Stimulated activated CD4-positive, alpha-beta T cell treated with anti-CD3 and anti-CD28 coated beads, Interleukin-1b, Interleukin-23, amount 100 ng/mL, for 4 hours (primary cell): ENCODE measurements at regions not wholly inside any gene's neighbourhood (a gene's known extent, or its start where the extent isn't known, plus 50 kb on each side); places are given as distances from the start of the nearest gene placed in this dataset.

ENCODE experiments used
- DNase-seq, 2 donors: peaks; one replicate each; pipeline ENCODE4 v3.0.0-alpha.2; 2020; ENCODE audit warnings: low read depth in 2 of 2

DNA sequence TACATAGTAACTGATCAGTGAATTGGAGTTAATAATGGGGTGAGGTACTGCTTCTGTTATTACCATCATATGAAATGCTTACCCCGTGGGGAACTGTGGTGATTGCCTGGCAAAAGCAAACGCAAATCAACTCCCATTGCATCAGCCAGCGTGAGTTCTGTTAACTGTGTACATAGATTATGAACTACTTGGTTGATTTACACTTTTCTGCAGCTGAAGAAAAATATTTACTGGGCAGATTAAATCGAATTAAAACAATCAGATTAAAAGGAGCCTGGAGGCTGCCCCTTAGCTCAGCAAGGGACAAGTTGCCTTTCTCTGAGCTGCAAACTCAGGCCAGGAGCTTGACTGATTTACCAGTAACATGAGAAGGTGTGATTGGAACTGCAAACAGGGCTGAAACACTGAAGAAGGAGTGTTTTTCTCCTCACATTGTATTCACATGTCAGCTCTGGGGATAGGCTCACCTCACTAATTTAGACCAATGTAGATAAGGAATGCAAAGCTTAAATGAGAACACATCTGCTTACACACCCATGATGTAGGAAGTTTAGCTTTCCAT lies 220.1 kb downstream of the OSR1 start:
- DNase-seq: no peak

DNA sequence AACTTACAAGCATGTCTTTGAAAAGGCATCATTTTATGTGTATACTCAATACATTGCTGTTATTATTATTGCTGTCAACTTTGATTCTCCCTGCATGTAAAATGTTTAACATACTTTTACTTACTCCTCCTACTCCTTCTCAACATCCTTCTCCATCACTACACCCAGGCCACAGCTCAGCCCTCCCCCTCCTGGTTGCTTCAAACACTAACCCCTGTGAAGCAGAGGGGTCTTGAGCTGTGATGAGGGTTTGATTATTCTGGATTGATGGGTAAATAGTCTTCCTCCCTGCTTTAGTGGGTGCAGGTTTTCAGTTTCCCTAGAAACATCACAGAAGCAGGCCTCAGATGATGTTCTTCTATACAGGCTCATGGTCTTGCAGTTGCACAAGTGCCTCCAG lies 221.0 kb downstream of the OSR1 start:
- DNase-seq: no peak

DNA sequence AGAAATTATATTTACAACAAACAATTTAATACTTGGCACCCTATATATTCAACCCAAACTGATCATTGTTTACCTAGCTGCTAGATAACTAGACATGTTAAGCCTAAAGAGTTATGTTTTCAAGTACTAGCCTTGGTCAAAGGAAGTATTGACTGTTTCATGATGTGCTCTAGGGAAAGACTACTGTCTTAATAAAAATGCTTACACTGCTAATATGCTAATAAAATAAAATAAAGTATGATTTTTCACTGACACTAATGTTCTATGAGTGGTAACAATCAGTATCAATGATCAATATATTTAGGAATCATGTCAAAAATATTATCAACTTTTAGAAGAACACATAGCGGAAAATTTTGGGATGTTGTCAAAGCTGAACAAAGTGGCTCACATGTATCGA lies 225.5 kb downstream of the OSR1 start:
- no peak for DNase-seq

DNA sequence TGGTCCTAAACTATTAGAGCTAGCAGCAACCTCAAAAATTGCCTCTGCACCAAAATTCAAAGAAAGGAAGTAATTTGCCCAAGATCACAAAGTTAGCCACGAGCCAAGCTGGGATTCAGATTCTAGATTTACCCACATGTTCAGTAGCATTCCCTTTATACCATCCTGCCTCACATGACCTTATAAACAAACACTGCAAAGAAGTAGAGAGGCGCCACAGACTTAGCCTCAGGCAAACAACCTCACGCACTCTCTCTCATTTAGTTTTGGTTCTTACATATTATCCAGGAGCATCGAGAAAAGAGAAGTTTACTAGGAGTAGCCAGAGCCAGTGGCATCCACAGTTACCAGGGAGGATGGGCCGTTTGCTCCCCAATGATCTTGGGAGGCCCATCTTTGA lies 226.6 kb downstream of the OSR1 start:
- no peak for DNase-seq

DNA sequence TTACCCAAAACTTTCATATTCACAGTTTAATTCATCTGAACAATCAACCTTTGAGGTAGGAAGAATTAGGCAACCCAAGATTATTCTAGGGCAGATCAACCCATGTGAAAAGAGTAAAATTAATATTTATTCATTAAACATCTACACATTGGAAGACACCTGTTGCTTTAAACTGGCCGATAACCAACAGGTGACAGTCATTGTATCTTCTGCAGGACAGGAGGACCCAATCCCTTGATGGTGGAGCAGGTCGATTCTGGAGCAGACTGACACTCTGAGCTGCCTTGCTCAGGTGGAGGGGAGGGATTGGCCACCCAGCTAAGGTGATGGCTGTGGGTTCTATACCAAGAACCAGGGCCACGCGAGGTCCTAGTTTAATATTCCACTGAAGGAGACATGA lies 230.3 kb downstream of the OSR1 start:
- no peak for DNase-seq

DNA sequence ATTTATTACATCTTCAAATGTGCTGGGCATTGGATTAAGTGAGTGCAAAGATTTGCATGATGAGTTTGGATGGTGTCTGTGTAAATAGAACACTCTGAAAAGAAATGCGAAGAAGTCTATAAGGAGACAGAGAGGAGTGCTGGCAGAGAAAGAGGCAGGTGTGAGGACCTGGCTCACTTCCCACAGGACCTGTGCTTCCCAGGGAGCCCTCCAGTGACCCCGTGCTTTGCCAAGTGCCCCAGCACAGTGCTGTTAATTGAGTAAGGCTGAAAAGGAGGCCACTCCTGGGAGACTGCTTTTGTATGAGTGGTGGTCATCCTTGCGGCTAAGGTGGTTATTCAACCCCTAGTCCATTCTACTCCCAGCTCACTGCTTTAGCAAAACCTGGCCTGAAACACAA lies 230.8 kb downstream of the OSR1 start:
- DNase-seq: no peak

DNA sequence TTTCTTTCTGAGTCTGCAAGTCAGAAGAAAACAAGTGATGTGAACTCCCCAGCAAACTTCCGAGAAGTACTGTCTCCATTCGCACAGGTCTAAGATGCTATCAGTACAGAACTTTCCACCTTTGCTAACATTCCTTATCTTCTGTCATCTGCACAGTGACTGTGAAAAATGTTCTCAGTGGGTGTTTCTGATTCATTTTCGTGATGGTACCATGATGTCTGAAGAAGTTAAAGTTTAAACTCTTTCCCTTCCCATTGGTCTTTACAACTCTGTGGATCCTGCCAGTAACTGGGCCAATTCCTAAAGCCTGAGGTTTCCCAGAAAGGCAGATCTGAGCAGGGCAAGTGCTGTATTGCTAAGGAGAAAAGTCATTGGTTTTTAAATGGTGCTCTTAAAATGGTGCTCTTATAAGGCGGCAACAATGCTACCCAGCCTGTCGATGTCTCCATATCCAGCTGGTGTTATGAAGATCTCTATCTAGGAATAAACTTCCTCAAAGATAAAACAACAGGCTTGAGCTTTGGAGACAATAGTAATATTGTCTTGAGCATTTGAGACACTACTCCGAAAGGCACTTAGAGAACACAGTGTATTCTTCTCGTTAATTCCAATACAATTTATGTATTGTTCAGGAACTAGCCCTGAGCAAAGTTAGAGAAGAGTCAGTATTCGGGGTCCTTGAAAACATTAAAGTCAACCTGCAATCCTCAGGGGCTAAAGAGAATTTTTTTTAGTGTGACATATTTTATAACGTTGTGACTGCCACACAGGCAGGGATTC lies 232.3 kb downstream of the OSR1 start:
- no peak for DNase-seq

DNA sequence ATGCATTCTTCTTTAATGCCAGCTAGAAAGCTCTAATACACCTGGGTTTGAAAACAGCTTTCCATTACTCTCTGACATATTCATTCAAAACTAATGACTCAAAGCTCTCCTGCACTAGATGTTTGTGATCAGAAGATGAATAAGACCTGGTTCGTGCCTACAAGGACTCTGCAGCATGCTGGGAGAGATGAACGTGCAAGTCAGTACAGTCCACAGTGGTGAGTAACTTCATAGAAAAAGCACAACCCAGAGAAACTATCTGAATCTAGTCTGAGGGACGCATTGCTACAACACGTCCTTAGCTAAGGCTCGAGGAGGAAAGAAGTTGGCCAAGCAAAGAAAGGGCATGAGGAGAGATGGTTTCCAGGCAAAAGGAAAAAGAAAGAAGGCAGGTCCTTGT lies 234.3 kb downstream of the OSR1 start:
- no peak for DNase-seq

DNA sequence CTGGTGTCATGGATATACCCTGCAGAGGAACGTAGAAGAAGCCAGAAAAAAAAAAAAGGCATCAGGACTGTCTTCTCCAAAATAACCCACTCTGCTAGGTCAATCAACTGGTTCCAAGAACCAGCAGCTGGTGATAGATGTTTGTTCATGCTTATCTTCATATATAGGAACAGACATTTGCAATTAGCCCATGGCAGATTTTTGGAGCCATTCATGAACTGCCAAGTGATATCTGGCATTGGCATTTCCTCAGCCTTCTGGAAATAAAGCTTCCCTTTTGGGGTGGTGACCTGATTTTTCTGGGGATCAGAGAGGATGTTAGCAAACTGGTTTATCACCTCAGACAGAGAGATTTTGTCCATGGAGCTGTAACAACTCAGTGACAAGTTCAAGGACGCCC lies 234.9 kb downstream of the OSR1 start:
- no peak for DNase-seq

DNA sequence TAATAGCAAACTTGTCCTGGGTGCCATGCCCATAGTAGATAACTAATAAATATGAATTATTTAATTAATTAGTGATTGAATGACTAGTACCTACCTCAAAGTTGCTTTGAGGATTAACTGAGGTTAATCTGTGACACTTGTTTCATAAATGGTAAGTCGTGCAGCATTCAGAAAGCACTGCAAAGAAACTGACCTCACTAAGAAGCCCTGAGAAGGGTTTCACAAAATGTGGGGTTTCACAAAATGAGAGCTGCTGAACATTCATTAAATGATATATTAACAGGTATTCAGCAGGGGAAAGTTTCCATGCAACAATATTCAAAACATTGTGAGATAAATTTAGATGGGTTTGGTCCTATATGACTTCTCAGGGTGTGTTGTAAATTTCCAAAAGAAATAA lies 236.2 kb downstream of the OSR1 start:
- DNase-seq: no peak

DNA sequence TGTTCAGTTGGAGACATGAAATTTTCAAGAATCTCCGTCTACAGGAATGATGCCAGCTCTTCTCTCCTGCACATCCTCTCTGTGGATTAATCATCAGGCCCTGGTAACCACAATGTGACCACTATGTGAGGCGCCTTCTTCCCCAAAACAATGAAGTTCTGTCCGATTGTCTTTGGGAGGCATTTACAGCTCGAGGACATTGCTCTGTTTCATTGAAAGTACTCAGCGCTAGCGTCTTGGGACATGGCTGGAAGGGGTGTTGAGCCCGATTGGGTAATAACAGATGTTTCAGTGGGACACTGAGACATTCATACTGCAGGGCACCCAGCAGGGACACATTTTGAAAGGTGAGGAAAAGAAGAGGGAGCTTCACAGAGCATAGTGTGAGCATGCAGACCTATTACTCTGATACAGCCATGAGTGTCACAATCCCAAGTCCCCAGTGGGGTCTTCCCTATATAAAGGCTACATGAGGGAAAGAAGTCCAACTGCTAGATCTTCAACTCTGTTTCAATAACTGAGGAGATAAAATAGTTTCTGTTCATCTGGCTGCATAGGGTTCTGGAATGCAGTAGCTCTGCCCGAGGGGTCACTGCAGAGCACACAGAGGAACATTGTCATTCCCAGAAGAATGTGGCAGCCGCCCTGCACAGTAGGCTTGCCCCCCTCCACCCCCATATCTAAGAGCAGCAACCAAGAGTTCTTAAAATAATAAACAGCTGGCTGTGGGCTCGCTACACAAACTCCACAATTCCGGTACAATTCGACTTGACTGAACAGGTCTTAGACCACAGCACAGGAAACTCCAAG lies 237.3 kb downstream of the OSR1 start:
- DNase-seq: no peak

DNA sequence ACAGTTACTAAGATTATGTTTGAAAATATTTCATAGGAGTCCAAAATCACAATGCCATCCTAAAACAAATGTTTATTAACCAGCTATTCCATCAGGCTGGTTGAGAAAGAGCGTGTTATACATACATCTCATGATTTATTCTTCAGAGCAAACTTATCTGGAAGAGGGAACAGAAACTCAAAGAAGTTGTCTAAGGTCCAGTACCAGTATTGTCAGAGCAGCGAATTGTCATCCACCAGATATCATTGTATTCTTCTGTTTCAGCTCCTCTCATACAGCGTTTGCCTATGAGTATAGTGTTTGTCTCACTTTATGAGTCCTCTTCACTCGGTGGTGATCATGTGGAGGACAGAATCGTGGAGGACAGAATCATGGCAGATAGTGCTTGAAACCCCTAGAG lies 238.2 kb downstream of the OSR1 start:
- DNase-seq: no peak

DNA sequence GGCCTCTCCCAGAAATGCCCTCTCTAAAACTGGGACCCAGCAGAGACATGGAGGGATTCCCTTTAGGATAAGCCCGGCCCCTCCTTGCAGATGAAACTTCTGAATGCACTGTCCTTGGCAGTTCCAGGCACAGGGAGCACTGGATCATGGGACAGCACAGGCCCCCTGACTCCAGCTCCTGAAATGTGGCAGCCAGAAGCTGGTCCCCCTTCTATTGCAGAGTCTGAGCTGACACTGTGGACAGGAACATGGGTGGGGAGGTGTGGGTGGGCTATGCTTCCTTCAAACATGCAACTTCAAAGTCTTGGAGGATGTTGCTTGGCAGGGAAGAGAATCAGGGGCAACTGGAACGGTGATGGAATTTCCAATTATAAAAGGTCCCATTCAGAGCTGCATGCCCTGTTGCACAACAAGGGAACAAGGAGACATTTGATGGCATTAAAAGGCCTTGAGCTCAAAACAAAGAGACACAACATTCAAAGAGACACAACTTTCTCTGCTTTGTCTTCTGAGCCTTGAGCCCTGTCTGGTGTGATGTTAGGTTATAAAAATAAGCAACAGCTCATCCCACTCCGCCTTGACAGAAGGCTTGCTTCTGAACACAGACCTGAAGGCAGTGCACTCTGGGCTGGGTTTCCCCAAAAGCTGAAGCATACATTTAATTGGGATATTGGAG lies 239.0 kb downstream of the OSR1 start:
- no peak for DNase-seq

DNA sequence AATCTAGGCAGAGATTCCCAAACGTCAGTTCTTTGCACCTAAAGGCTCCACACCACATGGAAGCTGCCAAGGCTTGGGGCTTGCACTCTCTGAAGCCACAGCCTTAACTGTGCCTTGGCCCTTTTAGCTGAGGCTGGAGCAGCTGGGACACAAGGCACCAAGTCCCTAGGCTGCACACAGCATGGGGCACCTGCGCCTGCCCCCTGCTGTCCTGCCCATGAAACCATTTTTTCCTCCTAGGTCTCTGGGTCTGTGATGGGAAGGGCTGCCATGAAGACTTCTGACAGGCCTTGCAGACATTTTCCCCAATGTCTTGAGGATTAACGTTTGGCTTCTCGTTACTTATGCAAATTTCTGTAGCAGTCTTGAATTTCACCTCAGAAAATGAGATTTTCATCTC lies 241.5 kb downstream of the OSR1 start:
- no peak for DNase-seq

DNA sequence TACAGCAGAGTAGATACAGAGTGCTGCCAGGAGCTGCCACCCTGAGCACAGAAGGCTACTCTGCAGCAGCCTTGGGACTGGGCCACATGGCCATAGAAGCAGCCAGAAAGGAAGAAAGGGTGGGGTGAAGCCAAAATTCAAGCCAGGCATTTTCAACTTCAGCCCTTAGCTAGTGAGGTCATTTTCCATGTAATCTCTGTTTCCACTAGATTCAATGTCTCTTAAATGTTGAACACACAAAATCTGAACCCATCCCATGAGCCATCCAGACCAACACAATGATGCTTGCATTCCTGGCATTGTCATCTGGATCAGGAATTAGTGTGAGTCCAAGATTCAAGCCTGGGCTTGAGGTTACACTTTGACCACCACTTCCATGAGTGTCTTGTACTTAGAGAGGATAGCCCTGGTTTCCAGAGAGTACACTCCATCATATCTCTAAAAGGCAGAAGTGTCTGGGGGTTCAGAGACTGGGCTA lies 243.6 kb downstream of the OSR1 start:
- DNase-seq: no peak

DNA sequence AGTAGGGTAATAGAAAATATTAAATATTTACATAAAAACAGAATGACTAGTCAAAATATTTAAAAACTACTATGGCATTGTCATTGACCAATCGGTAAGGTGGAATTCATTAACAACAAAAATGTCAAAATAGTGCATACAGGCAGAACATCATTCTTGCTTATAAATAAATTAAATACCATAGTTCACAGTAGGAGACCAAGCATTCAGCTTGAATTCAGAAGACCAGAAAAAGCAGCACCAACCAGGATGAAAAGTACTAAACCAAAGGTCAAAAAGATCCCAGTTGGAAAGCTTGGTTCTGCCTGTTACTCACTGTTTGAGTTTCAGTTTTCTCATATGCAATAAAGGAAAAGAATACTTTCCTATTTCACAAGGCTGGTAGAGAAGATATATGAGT lies 244.3 kb downstream of the OSR1 start:
- no peak for DNase-seq

DNA sequence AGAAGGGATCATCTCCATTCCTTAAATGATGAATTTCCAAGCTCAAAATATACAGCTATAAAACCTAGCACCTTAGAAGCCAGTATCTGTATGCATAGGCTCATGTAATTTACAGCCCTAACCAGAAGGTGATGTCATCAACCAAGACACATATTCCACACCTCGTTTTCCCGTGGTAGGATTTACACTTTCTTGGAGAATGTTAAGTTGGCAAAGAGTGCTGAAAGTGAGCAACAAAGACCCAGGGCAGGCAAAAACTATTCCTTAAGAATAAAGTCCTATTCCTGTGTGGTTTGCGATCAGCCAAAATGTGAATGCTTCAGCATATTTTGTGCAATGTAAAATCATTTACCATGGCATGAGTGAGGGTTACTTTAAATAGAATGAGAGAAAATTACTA lies 247.1 kb downstream of the OSR1 start:
- no peak for DNase-seq

DNA sequence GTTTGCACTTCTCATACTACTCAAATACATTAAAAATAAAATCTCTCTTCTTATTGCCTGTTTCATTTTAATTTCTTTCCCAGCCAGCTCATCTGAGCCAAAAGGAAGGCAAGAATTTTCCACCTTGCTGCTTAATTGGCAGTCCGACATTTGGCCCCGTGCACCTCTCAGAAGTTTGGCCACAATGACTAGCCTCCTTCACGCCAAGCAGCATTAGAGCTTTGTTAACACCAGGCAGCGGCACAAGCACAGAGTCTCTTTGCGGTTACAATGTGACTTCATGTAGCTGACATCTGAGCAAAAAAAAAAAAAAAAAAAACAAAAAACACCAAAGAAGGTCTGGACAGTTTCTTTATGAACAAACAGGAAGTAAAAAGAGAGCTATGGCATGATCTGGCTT lies 248.9 kb downstream of the OSR1 start:
- no peak for DNase-seq

DNA sequence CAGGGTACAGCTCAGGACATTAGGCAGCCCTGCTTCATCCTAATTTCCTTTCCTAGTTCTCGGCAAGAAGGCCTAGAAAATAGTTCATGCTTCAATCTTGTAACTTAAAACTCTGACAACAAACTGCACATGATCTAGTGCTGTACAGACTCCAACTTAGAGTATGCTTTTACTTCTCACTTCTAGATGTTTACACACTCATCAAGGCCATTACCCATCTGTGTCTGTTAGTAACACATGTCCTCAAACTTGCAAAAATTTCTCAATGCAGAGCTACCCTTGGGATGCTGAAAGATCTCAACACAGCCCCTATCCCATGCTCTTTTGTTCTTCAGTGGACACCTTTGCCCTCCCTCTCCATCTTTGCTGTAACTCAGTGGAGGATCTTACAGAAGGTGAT lies 252.0 kb downstream of the OSR1 start:
- no peak for DNase-seq

DNA sequence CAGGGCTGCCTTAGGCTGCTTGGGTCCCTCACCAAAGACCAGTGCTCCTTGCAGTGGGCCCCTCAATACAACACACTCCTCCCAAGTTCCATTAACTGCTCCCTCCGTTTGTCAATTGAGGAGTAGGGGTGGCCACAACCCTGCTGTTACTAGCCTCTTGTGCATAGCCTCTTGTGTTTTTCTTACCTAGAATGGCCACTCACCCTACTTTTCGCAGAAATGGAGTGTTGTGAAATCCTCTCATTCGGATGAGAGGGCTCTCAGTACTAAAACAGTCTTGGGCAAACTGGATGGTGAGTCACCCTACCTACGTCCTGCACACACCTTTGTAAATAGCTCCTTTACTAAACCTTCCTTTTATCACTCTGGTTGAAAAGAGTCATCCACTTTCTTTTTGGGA lies 253.9 kb downstream of the OSR1 start:
- DNase-seq: no peak

DNA sequence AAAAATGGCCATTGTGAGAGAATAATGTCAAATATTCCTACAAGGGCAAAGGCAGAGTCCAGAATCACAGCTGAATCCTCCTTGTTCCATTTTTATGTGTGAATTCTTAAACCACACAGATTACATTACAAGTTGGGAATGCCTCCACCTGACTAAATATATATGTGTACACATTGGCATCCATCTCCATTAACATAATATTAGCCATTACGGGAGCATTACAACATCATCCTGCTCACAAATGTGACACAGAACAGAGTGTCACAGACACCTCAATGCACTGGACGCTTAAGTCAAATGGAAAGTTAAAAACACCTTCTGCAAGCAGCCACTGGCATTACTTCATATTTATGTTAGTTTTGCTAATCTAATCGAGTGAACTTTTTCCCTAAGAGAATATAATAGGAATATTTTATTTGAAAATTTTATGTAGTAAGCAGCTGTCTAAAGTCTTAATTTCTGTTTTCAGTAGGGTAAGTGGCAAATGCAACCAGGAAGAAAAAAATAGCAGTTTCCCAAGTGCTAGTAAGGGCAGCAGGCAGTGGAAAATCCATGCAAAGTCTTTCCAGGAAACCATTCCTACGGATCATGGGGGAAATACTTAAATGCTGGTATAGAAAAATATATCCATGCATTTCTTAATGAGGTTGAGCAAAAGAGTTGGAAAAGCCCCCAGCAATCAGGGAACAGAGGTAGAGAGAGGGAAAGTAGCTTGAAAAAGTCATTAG lies 255.6 kb downstream of the OSR1 start:
- DNase-seq: no peak

DNA sequence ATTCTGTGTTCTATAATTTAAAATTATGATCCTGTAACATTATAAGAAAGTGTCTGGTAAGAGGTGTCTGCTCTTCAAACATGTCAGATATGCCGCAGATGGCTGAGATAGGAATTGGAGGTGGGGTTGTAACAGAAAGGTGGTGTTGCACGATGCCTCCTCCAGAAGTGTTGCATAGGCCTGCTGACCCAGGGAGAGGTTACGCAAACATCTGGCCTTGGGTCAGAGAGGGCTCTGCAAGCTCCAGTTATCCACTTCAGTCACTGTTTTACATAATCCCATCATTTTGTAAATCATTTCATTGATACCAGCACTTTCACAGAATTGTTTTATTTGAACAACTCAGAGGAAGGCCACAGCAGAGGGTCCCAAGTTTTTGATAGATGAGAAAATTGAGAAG lies 256.5 kb downstream of the OSR1 start:
- DNase-seq: no peak
